NAMALWA (cell line): ENCODE measurements at regions not wholly inside any gene's neighbourhood (a gene's known extent, or its start where the extent isn't known, plus 50 kb on each side); places are given as distances from the start of the nearest gene placed in this dataset.
"Not testable (repeated sequence)": the region's sequence is repeated elsewhere in the genome, so short reads cannot be mapped to it uniquely, and the experiment has no call there.

Experiments
- DNase-seq: peaks from one replicate; pipeline ENCODE4 v3.0.0-alpha.2; 2015; ENCODE audit warnings: low spot score

DNA sequence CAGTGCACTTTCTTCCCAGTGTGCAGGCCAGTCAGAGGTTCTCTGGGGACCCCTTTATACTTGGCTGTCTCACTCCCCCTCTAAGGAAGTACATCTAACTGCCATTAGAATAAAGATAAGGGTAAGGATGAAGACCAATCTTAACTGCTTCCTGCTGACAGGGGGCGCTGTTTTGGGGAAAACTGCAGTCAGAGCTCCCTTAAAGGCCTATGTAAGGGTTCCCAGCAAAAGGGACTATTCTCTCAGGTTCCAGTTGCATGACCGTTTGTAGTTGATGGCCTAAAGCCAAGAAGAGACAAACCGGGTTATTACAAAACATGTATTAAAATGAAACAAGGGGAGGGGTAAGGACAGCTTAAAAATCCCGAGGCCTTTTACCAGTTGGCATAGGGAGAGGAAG lies 115.6 kb upstream of the SPIN4 start:
- DNase-seq: no peak

DNA sequence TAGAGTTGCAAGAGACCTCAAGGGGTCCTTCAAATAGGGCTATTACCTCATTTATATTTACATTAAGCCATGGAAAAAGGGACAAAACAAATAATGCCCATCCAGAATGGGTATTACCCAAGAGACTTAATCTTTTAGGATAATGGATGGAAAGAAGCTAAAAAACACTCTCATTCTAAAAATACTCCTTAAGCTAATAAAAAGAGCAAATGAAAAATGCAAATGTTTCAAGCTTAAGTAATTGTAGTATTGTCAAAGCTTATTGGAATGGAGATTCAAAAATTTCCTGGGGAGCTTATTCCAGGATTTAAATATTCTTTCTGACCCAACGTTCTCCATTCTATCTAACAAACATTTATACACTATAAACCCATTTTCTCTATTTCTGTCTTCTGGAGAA lies 107.8 kb upstream of the SPIN4 start:
- no peak for DNase-seq

DNA sequence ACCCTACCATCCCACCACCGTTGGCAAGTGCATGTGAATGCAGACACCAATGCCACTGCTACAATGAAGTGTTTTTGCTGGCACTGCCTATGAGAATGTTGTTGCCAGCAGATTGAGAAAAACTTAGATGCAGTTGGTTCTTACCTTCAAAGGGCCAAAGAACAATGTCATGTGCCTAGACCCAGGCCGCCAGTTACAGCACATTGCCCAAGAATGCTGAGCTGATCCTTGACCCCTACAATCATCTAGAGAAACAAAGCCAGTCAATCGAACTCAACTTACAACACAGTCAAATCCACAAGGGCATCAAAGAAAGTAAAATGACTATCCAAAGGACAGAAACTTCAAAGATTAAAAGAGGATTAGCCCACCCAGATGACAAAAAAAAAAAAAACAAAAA lies 102.4 kb upstream of the SPIN4 start:
- DNase-seq: no peak

DNA sequence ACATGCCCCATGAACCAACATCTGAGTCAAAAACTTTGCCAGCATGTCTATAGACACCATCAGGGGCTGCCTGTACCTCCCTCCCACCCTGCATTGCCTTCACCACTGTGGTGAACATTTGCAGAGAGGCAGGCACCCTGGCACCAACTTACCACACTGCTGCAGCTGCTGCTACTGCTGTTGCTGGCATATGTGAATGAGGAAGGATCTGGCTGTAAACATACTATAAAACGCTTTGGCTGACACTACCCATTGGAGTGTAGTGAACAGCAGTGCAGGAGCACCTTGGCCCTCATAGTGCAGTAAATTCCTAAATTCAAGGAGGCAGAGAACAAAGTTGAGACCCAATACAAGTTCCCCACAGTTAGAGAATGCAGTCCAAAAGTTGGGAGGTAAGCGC lies 90.6 kb upstream of the SPIN4 start:
- DNase-seq: no peak

DNA sequence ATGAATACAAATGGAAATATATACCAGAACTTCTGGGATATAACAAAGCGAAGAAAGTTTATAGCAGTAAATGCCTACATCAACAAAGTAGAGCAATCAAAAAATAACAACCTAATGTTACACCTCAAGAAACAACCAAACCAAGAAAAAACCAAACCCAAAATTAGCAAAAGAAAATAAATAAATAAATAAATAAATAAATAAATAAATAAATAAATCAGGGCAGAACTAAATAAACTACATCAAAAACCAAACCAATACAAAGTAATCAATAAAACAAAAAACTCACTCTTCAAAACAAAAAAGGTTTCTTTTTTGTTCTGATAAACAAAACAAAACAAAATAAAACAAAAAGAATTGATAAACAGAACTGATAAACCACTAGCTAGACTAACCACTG lies 88.4 kb upstream of the SPIN4 start:
- DNase-seq: no peak

DNA sequence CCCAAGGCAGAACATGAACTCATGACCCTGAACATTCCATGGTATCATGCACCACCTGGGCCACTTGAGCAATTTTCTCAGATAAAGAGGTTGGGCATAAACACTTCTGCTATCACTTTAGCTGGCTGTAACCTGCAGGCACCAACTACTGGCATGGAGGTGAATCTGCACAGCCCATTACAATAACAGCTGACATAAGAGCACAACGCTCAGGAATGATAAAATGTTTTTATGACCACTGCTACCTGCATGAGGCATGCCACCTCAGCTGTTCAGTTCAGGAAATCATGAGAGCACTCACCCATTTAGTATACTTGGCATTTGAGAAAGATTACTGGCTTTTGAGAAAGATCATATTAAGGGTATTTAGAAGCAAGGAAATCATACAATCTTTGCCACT lies 85.7 kb upstream of the SPIN4 start:
- DNase-seq: no peak

DNA sequence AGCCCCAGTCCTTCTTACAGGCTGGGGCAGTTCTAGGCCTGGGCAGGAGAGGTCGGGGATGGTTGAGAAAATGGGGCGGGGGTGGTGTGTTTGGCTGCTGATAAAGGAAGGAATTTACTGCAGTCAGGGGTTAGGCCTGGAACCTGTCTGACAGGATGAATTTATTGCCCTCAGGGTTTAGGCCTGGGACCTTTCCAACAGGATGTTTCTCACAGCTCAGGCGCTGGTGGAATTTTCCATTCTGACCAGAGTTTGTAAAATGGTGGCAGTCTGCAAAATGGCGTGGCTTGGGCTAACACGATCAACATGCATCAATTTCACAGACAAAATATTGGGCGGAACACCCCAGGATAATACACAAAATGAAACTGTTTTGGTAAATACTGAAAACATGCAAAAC lies 83.5 kb upstream of the SPIN4 start:
- no peak for DNase-seq

DNA sequence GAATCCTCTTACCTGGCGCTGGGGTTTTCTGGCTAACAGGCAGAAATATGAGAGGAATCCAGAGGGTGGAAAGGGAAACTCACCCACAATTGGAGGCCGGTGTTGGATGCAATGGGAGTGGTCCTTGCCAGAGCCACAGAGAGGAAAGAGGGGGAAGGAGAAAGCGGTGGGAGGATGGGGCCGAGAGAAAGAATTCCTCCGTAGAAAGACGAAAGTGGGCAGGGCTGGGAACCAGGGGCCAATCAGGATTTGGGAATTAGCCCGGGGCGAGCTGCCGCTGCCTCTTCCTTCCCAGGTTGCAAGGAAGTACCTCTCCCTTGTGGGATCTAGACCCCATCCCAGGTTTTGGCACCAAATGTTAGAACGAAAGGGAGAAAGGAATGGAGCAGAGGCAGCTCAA lies 83.1 kb upstream of the SPIN4 start:
- no peak for DNase-seq

DNA sequence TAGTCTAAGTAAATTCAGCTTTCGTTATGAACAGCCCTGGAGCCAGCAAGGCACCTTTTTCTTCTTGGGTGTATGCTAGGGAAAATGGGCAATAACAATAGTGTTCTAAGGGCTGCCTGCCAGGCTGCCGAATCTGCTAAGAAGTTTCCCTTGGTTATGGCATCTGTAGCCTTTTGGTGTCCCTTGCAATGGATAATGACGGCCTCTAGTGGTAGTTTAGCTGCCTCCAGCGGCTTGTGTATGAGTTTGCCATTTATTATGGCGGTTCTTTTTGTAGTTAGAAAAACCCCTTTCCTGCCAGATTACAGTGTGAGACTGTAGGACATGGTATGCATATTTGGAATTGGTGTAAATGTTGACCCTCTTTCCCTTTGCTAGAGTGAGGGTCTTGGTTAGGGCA lies 78.9 kb upstream of the SPIN4 start:
- DNase-seq: no peak

DNA sequence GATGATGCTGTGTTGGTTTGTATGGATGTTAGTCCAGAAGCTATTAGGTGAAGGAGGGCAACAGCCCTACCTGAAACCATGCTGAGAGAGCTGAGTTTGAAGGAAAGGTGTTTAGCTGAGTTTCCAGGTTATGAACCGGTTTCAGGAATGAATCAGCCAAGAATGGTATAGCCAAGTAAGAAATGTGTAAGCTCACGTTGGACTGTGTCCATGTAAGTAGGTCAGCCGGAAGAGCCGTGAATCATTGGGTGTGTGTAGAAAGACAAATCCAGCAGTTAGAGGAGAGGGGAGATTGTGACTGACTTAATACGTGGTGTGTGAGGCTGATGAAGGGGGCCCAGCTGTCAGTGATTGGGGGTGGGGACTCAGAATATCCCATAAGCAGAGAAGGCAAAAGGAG lies 77.2 kb upstream of the SPIN4 start:
- no peak for DNase-seq

DNA sequence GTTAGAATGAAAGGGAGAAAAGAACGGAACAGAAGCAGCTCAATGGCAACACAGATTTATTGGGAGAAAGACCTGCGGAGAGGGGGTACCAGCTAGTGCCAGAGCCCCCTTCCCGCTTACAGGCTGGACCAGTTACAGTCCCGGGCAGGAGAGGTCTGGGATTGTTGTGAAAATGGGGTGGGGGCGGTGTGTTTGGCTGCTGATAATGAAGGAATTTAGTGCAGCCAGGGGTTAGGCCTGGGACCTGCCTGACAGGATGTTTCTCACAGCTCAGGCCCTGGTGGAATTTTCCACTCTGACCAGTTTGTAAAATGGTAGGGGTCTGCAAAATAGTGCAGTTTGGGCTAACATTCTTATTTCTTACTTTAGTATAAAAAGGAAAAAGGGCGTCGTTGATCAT lies 75.4 kb upstream of the SPIN4 start:
- DNase-seq: no peak

DNA sequence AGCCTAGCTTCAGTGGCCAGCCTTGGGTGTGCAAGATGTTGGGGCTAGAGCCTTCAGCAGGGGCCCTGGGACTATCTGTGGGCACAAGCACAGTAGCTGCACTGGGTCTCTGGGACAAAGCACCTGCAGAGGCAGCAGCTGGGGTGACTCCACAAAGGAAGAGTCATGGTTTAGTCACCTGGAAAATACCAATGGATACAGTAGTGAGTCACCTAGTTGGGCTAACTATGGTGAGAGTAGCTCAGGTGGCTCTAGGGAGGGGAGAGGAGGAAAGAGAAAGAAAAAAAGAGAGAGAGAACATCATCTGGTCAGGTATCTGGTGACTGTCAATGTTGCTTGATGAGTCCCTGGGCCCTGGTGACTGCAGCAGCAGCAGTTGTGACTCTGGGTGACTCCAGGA lies 72.9 kb upstream of the SPIN4 start:
- DNase-seq: no peak

DNA sequence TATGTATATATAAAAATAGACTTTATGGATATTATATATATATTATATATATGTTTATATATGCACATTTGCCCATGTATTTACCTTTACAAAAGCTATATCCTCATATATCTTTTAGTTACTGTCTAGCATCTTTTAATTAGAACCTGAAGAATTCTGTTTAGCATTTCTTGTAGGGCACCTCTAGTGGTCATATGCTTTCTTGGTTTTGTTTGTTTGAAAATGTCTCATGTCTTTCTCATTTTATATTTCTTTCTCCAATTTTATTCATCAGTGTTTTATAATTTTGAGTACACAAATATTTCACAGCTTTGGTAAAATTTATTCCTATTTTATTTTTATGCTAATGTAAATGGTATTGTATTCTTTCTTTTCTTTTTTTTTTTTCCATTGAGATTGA lies 70.3 kb upstream of the SPIN4 start:
- no peak for DNase-seq

DNA sequence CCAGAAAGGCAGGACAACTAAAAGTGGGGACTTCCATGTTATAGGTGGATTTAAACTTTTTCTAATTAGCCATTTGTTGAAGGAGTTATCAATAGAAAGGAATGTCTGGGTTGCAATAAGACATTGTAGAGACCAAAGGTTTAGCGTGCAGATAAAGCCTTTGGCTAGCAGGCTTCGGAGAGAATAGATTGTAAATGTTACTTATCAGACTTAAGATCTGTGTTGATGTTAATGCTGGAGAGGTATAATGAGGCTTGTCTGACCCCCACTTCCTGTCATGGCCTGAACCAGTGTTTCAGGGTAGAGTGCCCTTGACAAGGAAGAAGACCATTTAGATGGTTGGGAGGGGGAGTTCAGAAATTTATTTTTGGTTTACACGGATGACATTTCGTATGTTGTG lies 67.1 kb upstream of the SPIN4 start:
- no peak for DNase-seq

DNA sequence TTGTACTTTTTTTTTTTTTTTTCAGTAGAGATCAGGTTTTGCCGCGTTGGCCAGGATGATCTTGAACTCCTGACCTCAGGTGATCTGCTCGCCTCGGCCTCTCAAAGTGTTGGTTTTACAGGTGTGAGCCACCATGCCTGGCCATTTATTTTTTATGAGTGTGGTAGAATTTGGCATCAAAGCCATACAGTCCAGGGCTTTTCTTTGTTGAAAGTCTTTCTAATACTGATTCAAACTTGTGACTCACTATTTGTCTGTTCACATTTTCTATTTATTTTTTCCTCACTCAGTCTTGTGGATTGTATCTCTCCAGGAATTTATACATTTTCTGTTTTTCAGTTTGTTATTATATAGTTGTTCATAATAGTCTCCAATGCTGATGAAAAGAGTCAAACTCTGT lies 66.5 kb upstream of the SPIN4 start:
- DNase-seq: no peak

DNA sequence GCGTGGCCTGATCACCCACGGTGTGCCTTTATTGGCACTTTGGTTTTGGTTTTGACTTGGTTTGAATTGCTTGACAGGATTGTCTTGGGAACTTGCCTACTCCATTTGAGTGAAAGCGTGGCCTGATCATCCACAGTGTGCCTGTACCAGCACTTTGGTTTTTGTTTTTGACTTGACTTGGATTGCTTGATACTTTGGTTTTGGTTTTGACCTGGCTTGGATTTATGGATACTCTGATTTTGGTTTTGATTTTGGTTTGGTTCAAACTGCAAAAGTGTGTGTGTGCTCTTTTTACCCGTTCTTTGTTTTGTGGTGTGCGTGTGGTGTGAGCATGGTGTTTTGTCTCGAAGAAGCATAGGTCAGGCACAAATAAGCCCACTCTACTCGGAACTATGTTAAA lies 58.8 kb upstream of the SPIN4 start:
- not testable (repeated sequence) for DNase-seq

DNA sequence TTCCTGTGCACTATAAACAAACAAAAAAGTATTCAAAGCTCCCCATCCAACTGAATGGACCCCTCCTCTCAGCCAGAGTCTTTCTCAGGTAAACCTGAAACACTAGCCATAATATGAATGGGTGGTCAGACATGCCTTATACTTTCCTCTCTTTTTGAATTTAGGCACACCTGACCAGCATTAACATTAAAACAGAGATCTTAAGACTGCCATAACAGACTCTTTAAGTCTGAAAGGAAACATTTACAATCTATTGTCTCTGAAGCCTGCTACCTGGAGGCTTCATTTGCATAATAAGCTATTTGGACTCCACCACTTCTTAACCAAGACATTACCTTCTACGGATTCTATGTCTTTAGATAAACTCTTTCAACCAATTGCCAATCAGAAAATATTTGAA lies 56.9 kb upstream of the SPIN4 start:
- DNase-seq: no peak

DNA sequence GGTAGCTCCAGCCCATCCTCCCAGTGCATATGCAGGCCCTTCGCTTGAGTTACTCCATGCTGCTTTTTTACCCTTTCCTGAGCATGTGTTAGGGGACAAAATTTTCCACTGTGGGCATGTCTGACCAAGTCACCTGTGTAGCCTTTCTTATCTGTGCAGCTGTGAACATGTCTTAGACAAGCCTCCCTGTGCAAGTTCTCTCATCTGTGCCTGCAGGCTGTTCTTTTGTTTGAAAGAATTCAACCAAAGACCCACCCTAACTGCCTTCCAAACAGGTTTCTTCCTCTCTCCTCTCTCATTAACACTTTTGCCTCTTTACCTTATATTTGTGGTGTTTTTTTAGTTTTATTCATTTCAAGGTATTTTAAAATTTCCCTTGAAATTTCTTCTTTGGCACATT lies 53.2 kb upstream of the SPIN4 start:
- peak; percentile 15 for DNase-seq

DNA sequence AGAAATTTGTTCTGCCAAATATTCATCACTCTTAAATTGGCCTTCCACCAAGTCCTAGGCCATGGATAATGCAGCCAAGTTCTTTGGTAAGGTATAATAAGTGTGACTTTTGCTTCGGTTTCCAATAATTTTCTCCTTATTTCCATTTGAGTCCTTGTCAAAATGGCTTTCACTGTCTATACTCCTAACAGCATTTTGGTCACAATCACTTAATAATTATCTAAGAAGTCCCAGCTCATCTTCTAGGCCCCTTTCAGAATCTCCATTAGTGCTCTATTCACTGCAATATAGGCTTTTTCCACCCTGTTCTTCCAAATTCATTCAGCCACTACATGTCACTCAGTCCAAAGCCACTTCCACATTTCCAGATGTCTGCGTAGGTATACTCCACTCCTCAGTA lies 51.0 kb upstream of the SPIN4 start:
- no peak for DNase-seq
